Colon (tissue), 2 donors: ENCODE measurements at regions not wholly inside any gene's neighbourhood (a gene's known extent, or its start where the extent isn't known, plus 50 kb on each side); places are given as distances from the start of the nearest gene placed in this dataset.

Experiments used
- FAIRE-seq: peaks from 2 replicates; lab custom pipeline; 2012; peaks lifted over from hg19 to GRCh38; lab: Jason Lieb, UNC
- donor health status: control.
- donor health status: control.

DNA sequence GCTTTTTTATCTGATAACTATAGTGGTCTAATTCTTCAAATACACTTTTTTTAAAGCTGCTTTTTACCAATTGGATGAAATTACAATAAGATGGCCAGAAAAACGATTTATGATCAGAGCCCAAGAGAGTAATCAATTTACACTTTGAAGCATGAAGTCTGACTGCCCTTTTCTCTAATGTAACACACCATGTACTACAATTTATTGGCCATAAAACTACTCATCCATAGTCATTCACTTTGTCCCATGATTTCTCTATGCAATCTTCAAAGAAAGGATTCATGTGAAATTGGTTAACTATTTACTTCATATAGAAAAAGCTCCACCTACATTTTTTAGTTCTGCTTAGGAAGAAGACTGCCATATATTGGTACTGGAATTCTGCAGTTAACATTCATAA lies 73.6 kb upstream of the CAST start:
- no peak for FAIRE-seq

DNA sequence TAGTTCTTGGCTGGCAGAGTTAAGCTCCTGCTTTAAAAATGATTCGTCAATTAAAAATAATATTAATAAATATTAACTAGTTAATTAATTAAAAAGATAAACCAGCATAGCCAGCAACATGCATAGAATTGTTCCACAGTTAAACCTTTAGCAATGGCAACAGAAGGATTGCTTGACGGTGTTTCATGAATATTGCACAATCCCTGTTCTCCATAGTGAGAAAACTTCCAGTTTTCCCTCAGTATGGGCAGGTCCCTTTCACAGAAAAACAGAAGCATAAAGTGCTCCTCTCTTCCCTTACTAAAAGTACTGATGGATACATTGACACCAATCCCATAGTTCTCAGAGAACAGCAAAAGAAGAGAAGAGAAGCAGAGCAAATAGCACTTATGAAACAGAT lies 71.4 kb upstream of the CAST start:
- no peak for FAIRE-seq

DNA sequence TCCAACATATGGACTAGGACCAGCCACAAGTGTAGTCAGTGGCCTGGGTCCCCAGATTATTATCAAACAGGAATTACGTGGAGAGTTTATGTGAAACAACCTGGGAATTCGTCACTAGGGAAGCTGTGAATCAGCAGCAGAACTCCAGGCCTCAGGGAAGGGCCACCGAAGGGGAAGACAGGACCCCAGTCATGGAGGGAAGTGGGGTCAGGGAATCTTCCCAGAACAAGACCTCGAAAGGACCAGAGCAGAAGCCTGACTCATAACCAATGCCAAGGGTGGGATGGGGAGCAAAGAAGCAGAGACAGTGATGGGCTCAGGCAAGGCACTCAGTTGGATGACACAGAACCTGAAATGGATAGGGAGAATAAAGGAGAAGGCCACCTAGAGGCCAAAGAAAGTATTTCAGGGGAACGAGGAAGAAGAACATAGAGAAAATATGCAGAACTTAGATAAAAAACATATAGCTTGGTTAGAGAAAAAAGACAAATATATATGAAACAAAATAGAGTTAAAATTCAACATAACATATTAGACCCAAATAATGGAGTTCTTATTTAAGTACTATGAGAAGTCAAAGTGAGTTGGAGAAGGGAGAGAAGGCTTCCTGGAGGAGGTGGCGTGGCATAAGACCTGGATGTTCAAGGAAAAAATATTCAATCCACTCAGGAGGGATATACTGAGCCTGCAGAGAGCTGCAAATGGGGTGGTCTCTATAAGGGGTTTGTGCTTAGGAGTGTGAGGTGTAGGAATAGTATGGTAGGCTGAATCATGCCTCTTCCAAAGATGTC lies 66.7 kb upstream of the CAST start:
- FAIRE-seq = no peak

DNA sequence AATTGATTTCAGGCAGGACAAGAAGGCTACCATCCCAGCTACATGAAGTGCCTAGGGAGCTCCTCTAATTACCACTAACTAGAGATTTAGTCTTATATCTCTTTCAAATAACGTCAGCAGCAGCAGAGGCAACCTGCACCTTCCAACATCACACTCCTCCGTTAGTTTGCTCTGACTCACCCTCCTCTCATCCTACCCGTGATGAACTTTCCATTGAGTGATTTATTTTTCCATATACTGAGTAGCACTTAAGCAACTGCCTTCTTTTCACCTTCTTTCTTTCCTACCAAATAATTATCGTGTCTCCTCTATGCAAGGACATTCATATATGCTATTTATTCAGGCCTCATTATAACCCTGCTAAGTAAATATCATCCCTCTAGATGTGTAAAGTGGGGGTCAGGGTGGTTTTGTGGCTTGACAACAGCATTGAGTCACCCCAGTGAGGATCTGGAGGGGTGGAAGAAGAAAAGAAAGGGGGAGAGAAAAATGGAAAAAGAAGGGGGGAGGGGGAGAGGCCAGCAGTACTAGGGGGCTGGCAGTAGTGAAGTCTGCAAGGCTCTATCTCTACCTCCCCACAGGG lies 64.6 kb upstream of the CAST start:
- FAIRE-seq = no peak

DNA sequence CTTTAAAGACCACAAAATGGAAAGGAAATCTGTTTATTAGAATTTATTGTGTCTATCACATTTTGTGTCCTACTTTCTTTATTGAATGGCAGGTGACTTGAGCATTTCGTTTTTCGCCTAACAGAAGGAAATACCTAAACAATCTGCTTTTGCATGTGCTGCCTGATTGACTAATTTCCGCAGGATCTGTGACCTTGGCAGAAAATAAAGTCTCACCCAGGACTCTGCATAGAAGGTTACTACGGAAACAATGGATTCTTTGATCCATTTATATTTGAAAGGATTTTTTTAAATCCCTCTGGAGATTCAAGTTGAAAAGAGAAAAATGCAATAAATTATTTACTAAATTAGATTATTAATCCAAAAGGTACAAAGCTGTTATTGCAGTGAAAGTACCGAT lies 61.0 kb upstream of the CAST start:
- FAIRE-seq = no peak

DNA sequence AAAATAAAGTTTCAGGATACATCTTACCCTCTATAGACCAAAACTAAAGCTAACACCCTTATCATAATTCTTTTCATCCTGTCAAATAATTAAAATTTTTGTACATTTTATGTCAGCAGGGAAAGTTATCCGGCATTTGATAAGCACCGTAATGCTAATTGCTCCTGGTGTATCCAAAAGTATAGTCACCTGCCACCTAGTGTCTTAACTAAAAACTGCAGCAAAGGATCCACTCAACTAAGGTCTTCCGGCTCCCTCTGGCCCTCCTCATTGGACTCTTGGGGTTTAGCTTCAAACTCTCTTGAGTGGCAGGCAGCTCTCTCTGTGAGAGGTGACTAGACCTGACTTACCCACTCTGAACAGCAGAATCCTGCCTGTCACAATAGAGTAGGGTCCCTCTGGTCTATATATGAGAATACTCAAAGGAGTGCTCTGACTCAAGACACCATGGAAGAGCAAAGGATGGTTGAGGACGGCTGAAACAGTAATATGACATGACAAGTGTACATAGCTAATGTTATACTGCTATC lies 60.4 kb upstream of the CAST start:
- FAIRE-seq = no peak

DNA sequence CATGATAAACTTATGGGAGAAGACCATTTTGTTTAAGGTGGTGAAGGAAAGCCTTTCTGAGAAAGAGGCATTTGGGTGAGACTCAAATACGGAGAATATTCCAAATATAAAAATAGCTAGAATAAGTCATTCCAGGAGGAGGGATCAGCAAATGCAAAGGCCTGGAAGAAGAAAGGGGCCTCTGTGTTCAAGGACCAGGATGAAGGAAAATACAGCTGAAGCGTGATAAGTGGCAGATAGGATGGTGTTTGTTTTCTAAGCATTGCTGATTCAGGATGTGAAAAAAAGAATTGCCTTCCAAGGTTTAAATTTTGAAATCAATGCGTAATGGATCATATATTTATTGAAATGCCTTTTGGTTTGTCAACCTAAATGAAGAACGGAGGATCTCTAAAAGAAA lies 59.4 kb upstream of the CAST start:
- FAIRE-seq = no peak

DNA sequence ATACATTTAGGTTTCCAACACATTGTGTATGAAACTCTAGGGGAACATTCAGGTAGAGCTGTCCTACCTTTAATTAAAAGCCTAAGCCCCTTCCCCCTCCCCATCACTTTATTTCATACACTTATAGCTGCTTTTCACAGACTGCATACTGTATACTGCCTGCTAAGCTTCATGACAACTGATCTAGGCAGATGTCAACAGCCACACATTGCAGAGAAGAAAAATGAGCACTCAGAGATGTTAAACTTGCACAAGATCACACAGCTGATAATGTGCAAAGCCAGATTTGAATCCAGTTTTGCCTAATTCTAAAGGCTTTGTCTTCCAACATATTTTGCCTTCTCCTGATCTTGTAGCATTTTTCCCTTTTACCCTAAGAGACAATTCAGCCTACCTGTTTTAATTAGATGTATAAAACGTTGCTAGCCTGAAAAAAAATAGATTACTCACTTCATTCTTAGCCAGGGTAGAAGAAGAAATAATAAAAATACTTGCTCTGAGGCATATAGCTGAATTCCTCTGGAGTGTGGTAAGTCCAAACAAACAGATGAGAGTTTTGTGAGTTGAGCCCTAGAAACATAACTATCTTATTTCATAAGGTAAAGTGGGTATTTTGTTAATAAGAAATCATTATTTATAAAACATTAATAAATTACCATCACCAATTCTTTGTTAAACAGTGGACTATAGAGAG lies 56.9 kb upstream of the CAST start:
- FAIRE-seq = no peak

DNA sequence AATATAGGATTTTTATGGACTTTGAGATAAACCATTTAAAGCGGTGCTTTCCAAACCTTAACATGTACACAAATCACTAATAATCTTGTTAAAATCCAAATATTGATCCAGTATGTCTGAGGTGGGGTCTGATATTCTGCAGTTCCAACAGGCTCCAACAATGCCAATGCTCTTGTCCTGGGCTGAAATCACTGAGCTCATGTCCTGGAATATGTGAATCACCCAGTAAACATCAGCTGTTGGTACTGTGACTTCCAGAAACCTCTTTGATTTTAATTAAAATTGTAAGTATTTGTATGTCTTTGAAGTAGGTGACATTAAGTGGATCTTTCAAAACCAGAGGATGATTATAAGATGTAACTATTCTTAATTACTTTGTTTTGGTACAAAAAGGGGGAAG lies 52.8 kb upstream of the CAST start:
- no peak for FAIRE-seq

DNA sequence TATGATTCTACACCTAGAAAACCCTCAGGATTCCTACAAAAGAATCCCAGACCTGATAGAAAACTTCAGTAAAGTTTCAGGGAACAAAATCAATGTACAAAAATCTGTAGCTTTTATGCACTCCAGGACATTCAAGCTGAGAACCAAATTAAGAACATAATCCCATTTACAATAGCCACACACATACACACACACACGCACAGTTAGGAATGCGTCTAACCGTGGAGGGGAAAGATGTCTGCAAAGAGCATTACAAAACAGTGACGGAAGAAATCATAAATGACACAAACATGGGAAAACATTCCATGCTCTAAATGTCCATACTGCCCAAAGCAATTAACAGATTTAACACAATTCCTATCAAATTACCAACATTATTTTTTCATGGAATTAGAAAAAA lies 51.4 kb upstream of the CAST start:
- no peak for FAIRE-seq

DNA sequence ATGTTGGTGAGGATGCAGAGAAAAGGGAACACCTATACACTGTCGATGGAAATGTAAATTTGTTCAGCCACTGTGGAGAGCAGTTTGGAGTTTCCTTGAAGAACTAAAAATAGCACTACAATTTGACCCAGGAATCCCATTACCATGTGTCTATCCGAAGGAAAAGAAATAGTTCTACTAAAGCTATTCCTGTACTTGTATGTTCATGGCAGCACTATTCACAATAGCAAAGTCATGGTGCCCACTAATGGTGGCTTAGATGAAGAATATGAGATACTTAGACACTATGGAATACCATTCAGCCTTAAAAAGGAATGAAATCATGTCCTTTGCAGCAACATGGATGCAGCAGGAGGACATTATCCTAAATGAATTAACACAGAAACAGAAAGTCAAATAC lies 50.2 kb upstream of the CAST start:
- no peak for FAIRE-seq
